OCI-LY7 (cell line): ENCODE measurements at regions not wholly inside any gene's neighbourhood (a gene's known extent, or its start where the extent isn't known, plus 50 kb on each side); places are given as distances from the start of the nearest gene placed in this dataset.

Experiments
- EZH2phosphoT487 ChIP-seq: fragments of 200-600 bp; sonication (generic); IDR thresholded peaks from 2 replicates; pipeline ENCODE4 v1.6.1; 2018; ENCODE audit warnings: low read depth, borderline replicate concordance, mild to moderate bottlenecking, mixed run types, antibody characterized with exemption, low read length, moderate library complexity, mixed read lengths
- TF ChIP-seq, protein P1 (sequence below): fragments of 200-600 bp; sonication (generic); conservative IDR thresholded peaks from 2 replicates; pipeline ENCODE4 v1.5.1; 2014; ENCODE audit warnings: mild to moderate bottlenecking, antibody characterized with exemption, low read length, moderate library complexity, mixed read lengths

DNA sequence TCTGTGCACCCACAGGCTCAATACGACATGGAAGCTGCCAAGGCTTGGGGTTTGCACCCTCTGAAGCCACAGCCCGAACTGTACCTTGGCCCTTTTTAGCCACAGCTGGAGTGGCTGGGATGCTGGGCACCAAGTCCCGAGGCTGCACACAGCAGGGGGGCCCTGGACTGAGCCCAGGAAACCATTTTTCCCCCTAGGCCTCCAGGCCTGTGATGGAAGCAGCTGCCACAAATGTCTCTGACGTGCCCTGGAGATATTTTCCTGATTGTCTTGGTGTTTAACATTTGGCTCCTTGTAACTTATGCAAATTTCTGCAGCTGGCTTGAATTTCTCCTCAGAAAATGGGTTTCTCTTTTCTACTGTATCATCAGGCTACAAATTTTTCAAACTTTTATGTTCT lies 82.3 kb upstream of the LPAR1 start:
- TF ChIP-seq, protein P1, sequence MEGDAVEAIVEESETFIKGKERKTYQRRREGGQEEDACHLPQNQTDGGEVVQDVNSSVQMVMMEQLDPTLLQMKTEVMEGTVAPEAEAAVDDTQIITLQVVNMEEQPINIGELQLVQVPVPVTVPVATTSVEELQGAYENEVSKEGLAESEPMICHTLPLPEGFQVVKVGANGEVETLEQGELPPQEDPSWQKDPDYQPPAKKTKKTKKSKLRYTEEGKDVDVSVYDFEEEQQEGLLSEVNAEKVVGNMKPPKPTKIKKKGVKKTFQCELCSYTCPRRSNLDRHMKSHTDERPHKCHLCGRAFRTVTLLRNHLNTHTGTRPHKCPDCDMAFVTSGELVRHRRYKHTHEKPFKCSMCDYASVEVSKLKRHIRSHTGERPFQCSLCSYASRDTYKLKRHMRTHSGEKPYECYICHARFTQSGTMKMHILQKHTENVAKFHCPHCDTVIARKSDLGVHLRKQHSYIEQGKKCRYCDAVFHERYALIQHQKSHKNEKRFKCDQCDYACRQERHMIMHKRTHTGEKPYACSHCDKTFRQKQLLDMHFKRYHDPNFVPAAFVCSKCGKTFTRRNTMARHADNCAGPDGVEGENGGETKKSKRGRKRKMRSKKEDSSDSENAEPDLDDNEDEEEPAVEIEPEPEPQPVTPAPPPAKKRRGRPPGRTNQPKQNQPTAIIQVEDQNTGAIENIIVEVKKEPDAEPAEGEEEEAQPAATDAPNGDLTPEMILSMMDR, result no peak
- no peak for TF ChIP-seq EZH2phosphoT487
